IMR-90 (cell line): ENCODE measurements at regions not wholly inside any gene's neighbourhood (a gene's known extent, or its start where the extent isn't known, plus 50 kb on each side); places are given as distances from the start of the nearest gene placed in this dataset.

ENCODE experiments used
- ATAC-seq: fragments of 200-7000 bp; cut with Tn5 transposase; 2 replicates; pipeline ENCODE4 v1.9.1; 2020; ENCODE audit warnings: low read depth, mild to moderate bottlenecking, moderate library complexity
- BruUV-seq: library from RNA; stranded (reverse); fragments of 400-500 nt; replicated peaks from 2 replicates; lab custom pipeline; 2021; lab: Mats Ljungman, UMichigan
- CTCF ChIA-PET: fragments of 300-600 bp; formaldehyde crosslinking; extraction: SDS; loops from one replicate; lab custom pipeline; 2021; ENCODE audit warnings: antibody characterized with exemption; lab: Yijun Ruan, JAX
- POLR2A ChIA-PET: fragments of 300-600 bp; sonication (Branson Sonifier 250); formaldehyde crosslinking; loops from one replicate; lab custom pipeline; 2022; ENCODE audit warnings: antibody characterized with exemption; ENCODE audit not compliant: unreplicated experiment; lab: Charles Lee
- DNase-seq: peaks from one replicate; pipeline ENCODE4 v3.0.0; 2013
- H2AFZ ChIP-seq: replicated peaks from 2 replicates; pipeline ENCODE3; 2013; ENCODE audit warnings: low read length, mild to moderate bottlenecking; ENCODE audit not compliant: poor library complexity
- H2AK5ac ChIP-seq: 2 replicates; pipeline ENCODE4 v1.6.1; 2013; ENCODE audit warnings: low read depth, low read length, inconsistent platforms
- H2AK9ac ChIP-seq: replicated peaks from 2 replicates; pipeline ENCODE3; 2013; ENCODE audit warnings: mild to moderate bottlenecking, low read depth, low read length, moderate library complexity; ENCODE audit not compliant: poor library complexity
- H2BK120ac ChIP-seq: 2 replicates; pipeline ENCODE4 v1.6.1; 2013; ENCODE audit warnings: low read depth, low read length, inconsistent platforms
- H2BK15ac ChIP-seq: 3 replicates; pipeline ENCODE4 v1.6.1; 2013; ENCODE audit warnings: low read depth, low read length, inconsistent platforms
- H2BK20ac ChIP-seq: 2 replicates; pipeline ENCODE4 v1.6.1; 2013; ENCODE audit warnings: low read depth, mild to moderate bottlenecking, inconsistent platforms, low read length, moderate library complexity
- H2BK5ac ChIP-seq: 2 replicates; pipeline ENCODE4 v1.6.1; 2013; ENCODE audit warnings: mild to moderate bottlenecking, low read depth, low read length, inconsistent platforms; ENCODE audit not compliant: poor library complexity, severe bottlenecking
- H3K14ac ChIP-seq: replicated peaks from 2 replicates; pipeline ENCODE4 v1.6.1; 2013; ENCODE audit warnings: low read depth, low read length, inconsistent platforms
- H3K18ac ChIP-seq: 2 replicates; pipeline ENCODE4 v1.6.1; 2013; ENCODE audit warnings: low read depth, low read length, control low read depth
- H3K23ac ChIP-seq: 2 replicates; pipeline ENCODE4 v1.6.1; 2013; ENCODE audit warnings: low read depth, low read length, inconsistent platforms
- H3K27ac ChIP-seq: 2 replicates; pipeline ENCODE4 v1.5.1; 2013; ENCODE audit warnings: mild to moderate bottlenecking, control low read depth, low read length; ENCODE audit not compliant: insufficient read depth
- H3K27me3 ChIP-seq: 2 replicates; pipeline ENCODE4 v1.6.1; 2013; ENCODE audit warnings: low read length; ENCODE audit not compliant: control insufficient read depth, insufficient read depth
- H3K36me3 ChIP-seq: 2 replicates; pipeline ENCODE4 v1.6.1; 2013; ENCODE audit warnings: low read length, mixed read lengths; ENCODE audit not compliant: control insufficient read depth, insufficient read depth
- H3K4ac ChIP-seq: 2 replicates; pipeline ENCODE4 v1.6.1; 2013; ENCODE audit warnings: low read depth, low read length, inconsistent platforms
- H3K4me1 ChIP-seq: 2 replicates; pipeline ENCODE4 v1.6.1; 2013; ENCODE audit warnings: low read length, mixed read lengths; ENCODE audit not compliant: control insufficient read depth, insufficient read depth
- H3K4me2 ChIP-seq: 2 replicates; pipeline ENCODE4 v1.6.1; 2013; ENCODE audit warnings: low read depth, mild to moderate bottlenecking, control low read depth, low read length, moderate library complexity
- H3K4me3 ChIP-seq: 2 replicates; pipeline ENCODE4 v1.5.1; 2013; ENCODE audit warnings: low read depth, mild to moderate bottlenecking, control low read depth, low read length, moderate library complexity; ENCODE audit not compliant: insufficient read depth
- H3K56ac ChIP-seq: 2 replicates; pipeline ENCODE4 v1.6.1; 2013; ENCODE audit warnings: low read length, inconsistent platforms; ENCODE audit not compliant: insufficient read depth; ENCODE audit errors: extremely low read depth
- H3K79me1 ChIP-seq, 2 experiments: 2 replicates each; pipeline ENCODE4 v1.6.1; 2013; ENCODE audit warnings: low read length in 2 of 2, inconsistent platforms in 1 of 2, low read depth in 1 of 2
- H3K9ac ChIP-seq: 2 replicates; pipeline ENCODE4 v1.6.1; 2013; ENCODE audit warnings: low read depth, low read length, control low read depth
- H3K9me1 ChIP-seq: 2 replicates; pipeline ENCODE4 v1.6.1; 2013; ENCODE audit warnings: low read length, inconsistent platforms; ENCODE audit not compliant: insufficient read depth
- H3K9me3 ChIP-seq: 2 replicates; pipeline ENCODE4 v1.6.1; 2013; ENCODE audit warnings: low read length; ENCODE audit not compliant: control insufficient read depth, insufficient read depth
- H4K20me1 ChIP-seq: 2 replicates; pipeline ENCODE4 v1.6.1; 2013; ENCODE audit warnings: low read length, inconsistent platforms; ENCODE audit not compliant: insufficient read depth
- H4K5ac ChIP-seq: 2 replicates; pipeline ENCODE4 v1.6.1; 2013; ENCODE audit warnings: mild to moderate bottlenecking, low read depth, low read length, control low read depth
- H4K8ac ChIP-seq, 2 experiments: 2 replicates each; pipeline ENCODE4 v1.6.1; 2013; ENCODE audit warnings: low read depth in 2 of 2, low read length in 2 of 2, control low read depth in 1 of 2, inconsistent platforms in 1 of 2
- H4K91ac ChIP-seq: 2 replicates; pipeline ENCODE4 v1.6.1; 2013; ENCODE audit warnings: low read depth, low read length, inconsistent platforms; ENCODE audit not compliant: insufficient read depth
- FOS ChIP-seq: fragments of 150-350 bp; IDR thresholded peaks from 2 replicates; pipeline ENCODE4 v1.6.1; 2016; ENCODE audit warnings: low read depth, low read length
- MAZ ChIP-seq: IDR thresholded peaks from 2 replicates; pipeline ENCODE4 v1.6.1; 2012; ENCODE audit warnings: low read depth, mild to moderate bottlenecking, low read length, improper control_type of control experiment, moderate library complexity, borderline replicate concordance
- MXI1 ChIP-seq: IDR thresholded peaks from 2 replicates; pipeline ENCODE4 v1.6.1; 2012; ENCODE audit warnings: low read depth, mild to moderate bottlenecking, low read length, moderate library complexity, borderline replicate concordance
- NFE2L2 ChIP-seq: fragments of 150-350 bp; IDR thresholded peaks from 2 replicates; pipeline ENCODE4 v1.6.1; 2016; ENCODE audit warnings: low read depth, mild to moderate bottlenecking, low read length
- RCOR1 ChIP-seq: IDR thresholded peaks from 2 replicates; pipeline ENCODE4 v1.6.1; 2012; ENCODE audit warnings: mild to moderate bottlenecking, low read length, improper control_type of control experiment; ENCODE audit not compliant: insufficient replicate concordance
- SMC3 ChIP-seq: fragments of 150-350 bp; IDR thresholded peaks from 2 replicates; pipeline ENCODE4 v1.6.1; 2016; ENCODE audit warnings: low read depth, mild to moderate bottlenecking, antibody characterized with exemption, low read length, moderate library complexity
- USF2 ChIP-seq: fragments of 150-350 bp; IDR thresholded peaks from 2 replicates; pipeline ENCODE4 v1.6.1; 2017; ENCODE audit warnings: mild to moderate bottlenecking, antibody characterized with exemption, low read length, low read depth
- WGBS, 2 experiments: methylation state at CpG; one replicate each; pipeline versions ENCODE4 v1.1.5 to v1.1.7; 2013; ENCODE audit warnings: missing lambda C conversion rate in 2 of 2; ENCODE audit not compliant: insufficient read length in 1 of 2; ENCODE audit errors: extremely low coverage in 2 of 2; 5-methylcytosine and 5-hydroxymethylcytosine counted together
- dilution Hi-C: fragments of 300-500 bp; cut with HindIII; formaldehyde crosslinking; loops from one replicate; pipeline ENCODE4 v1.14.3; 2018; ENCODE audit warnings: low sequenced_read_pairs; ENCODE audit not compliant: unreplicated experiment
- in situ Hi-C: fragments of 300-500 bp; cut with MboI; formaldehyde crosslinking; loops from 3 replicates; pipeline ENCODE4 v1.14.3; 2019; ENCODE audit warnings: low sequenced_read_pairs, inconsistent platforms, mixed read lengths
- intact Hi-C: fragments of 100-400 bp; cut with micrococcal nuclease; formaldehyde crosslinking; loops from 2 replicates; pipeline ENCODE4 v1.10.0; 2022
- TF ChIP-seq, protein P1 (sequence below): fragments of 150-350 bp; IDR thresholded peaks from 2 replicates; pipeline ENCODE4 v1.6.1; 2016; ENCODE audit warnings: low read depth, mild to moderate bottlenecking, low read length, moderate library complexity, borderline replicate concordance

DNA sequence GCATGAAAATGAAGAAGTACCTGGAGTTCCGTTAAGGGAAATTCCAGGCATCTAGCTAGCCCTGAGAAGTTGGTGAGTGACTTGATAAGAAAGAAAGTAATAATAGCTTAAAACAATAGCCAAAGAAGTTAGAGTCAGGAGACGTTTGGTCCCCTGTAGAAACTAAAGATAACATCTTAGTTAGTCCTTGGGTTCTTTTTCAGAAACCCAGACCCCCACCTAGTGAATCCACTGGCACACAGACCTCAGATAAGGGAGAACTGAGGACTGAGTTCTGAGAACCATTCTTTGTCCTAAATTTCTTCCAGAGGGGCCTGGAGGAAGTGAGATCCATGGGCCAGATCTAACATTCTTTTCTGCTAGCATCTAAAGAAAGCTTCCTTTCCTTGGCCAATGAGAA lies 335.4 kb downstream of the SLC4A3 start:
- Histone ChIP-seq H4K91ac (no peak overlapping the region), H2BK5ac (no peak overlapping the region), H2AFZ (no peak overlapping the region), H2AK9ac (no peak overlapping the region), H3K56ac (no peak overlapping the region), H3K23ac (no peak overlapping the region), H3K4me2 (no peak overlapping the region), H3K9me1 (no peaks in the 10 kb centered on the region), H3K27me3 (no peaks in the 10 kb centered on the region), H3K4ac (no peak overlapping the region), H2BK15ac (no peak overlapping the region), H3K27ac (no peak overlapping the region), H2AK5ac (no peak overlapping the region), H3K18ac (no peak overlapping the region), H4K20me1 (no peaks in the 10 kb centered on the region), H2BK20ac (no peak overlapping the region), H3K36me3 (no peaks in the 10 kb centered on the region), H4K5ac (no peak overlapping the region), H4K8ac (no peak overlapping the region), H3K14ac (no peak overlapping the region), H3K9ac (no peak overlapping the region), H3K4me3 (no peak overlapping the region), H3K4me1 (no peaks in the 10 kb centered on the region), H2BK120ac (no peak overlapping the region), H3K79me1 (no peaks in the 10 kb centered on the region), H3K9me3 (no peaks in the 10 kb centered on the region)
- TF ChIP-seq SMC3 (no peak), MAZ (no peak), USF2 (no peak), MXI1 (no peak), FOS (no peak), RCOR1 (no peak), NFE2L2 (no peak)
- TF ChIP-seq, protein P1, sequence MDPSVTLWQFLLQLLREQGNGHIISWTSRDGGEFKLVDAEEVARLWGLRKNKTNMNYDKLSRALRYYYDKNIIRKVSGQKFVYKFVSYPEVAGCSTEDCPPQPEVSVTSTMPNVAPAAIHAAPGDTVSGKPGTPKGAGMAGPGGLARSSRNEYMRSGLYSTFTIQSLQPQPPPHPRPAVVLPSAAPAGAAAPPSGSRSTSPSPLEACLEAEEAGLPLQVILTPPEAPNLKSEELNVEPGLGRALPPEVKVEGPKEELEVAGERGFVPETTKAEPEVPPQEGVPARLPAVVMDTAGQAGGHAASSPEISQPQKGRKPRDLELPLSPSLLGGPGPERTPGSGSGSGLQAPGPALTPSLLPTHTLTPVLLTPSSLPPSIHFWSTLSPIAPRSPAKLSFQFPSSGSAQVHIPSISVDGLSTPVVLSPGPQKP: no peak
- no peak for DNase-seq
- POLR2A ChIA-PET: no interaction called here
- WGBS, 2 experiments: no CpG with 5 or more reads among the region's 2 CpGs
- no TSS peak for BruUV-seq
- no peak for ATAC-seq
- CTCF ChIA-PET: no interaction called here
- dilution Hi-C loops (no loop called here), intact Hi-C loops (no loop called here), in situ Hi-C loops (no loop called here)
